Glomerular visceral epithelial cell (primary cell): ENCODE measurements at regions not wholly inside any gene's neighbourhood (a gene's known extent, or its start where the extent isn't known, plus 50 kb on each side); places are given as distances from the start of the nearest gene placed in this dataset.
"Not testable (repeated sequence)": the region's sequence is repeated elsewhere in the genome, so short reads cannot be mapped to it uniquely, and the experiment has no call there.

Source experiments
- DNase-seq: peaks from one replicate; pipeline ENCODE4 v3.0.0-alpha.2; 2016; ENCODE audit errors: extremely low spot score

- DNase-seq = no peak
These were observed 262.5 kb upstream of the ANO5 start for GRCh38 chr11:21930408-21930807.

GRCh38 chr11:21931436-21932101 is 261.3 kb upstream of the ANO5 start:
- no peak for DNase-seq

GRCh38 chr11:21933095-21933494 is 259.8 kb upstream of the ANO5 start:
- DNase-seq = no peak

- DNase-seq = no peak
These were observed 248.3 kb upstream of the ANO5 start for GRCh38 chr11:21944577-21944976.

GRCh38 chr11:21948876-21949275 is 244.0 kb upstream of the ANO5 start:
- no peak for DNase-seq

- DNase-seq = no peak
These were observed 243.0 kb upstream of the ANO5 start for GRCh38 chr11:21949763-21950413.

- no peak for DNase-seq
These were observed 229.9 kb upstream of the ANO5 start for GRCh38 chr11:21963013-21963412.

- no peak for DNase-seq
These were observed 227.7 kb upstream of the ANO5 start for GRCh38 chr11:21965221-21965620.

- DNase-seq = no peak
These were observed 224.2 kb upstream of the ANO5 start for GRCh38 chr11:21968702-21969101.

- DNase-seq = no peak
These were observed 223.0 kb upstream of the ANO5 start for GRCh38 chr11:21969841-21970240.

GRCh38 chr11:21975242-21975641 is 217.6 kb upstream of the ANO5 start:
- DNase-seq = no peak

- DNase-seq = no peak
These were observed 216.7 kb upstream of the ANO5 start for GRCh38 chr11:21976210-21976609.

GRCh38 chr11:21983431-21983830 is 209.5 kb upstream of the ANO5 start:
- no peak for DNase-seq

- DNase-seq = no peak
These were observed 206.5 kb upstream of the ANO5 start for GRCh38 chr11:21986361-21986760.

- no peak for DNase-seq
These were observed 205.6 kb upstream of the ANO5 start for GRCh38 chr11:21987261-21987660.

- no peak for DNase-seq
These were observed 204.4 kb upstream of the ANO5 start for GRCh38 chr11:21988477-21988876.

GRCh38 chr11:22001803-22002202 is 191.1 kb upstream of the ANO5 start:
- not testable (repeated sequence) for DNase-seq

GRCh38 chr11:22006901-22007300 is 186.0 kb upstream of the ANO5 start:
- DNase-seq = no peak

- no peak for DNase-seq
These were observed 161.1 kb upstream of the ANO5 start for GRCh38 chr11:22031791-22032190.

GRCh38 chr11:22037505-22037904 is 155.4 kb upstream of the ANO5 start:
- no peak for DNase-seq

GRCh38 chr11:22041039-22041438 is 151.8 kb upstream of the ANO5 start:
- DNase-seq = no peak

- no peak for DNase-seq
These were observed 150.8 kb upstream of the ANO5 start for GRCh38 chr11:22042081-22042480.

- no peak for DNase-seq
These were observed 148.8 kb upstream of the ANO5 start for GRCh38 chr11:22044126-22044525.

- no peak for DNase-seq
These were observed 143.6 kb upstream of the ANO5 start for GRCh38 chr11:22049276-22049675.
